Mesenchymal stem cell (in vitro differentiated cells and primary cell): ENCODE measurements at regions not wholly inside any gene's neighbourhood (a gene's known extent, or its start where the extent isn't known, plus 50 kb on each side); places are given as distances from the start of the nearest gene placed in this dataset.

Experiments used
- DNase-seq: peaks from one replicate; pipeline ENCODE4 v3.0.0-alpha.2; 2013
- H2AFZ ChIP-seq: one replicate; pipeline ENCODE4 v1.6.1; 2013; ENCODE audit warnings: low read depth, mild to moderate bottlenecking, control low read depth, inconsistent platforms, low read length, moderate library complexity
- H2AK5ac ChIP-seq: 2 replicates; pipeline ENCODE4 v1.6.1; 2013; ENCODE audit warnings: low read length, moderate library complexity, mild to moderate bottlenecking, inconsistent platforms; ENCODE audit not compliant: severe bottlenecking
- H2BK120ac ChIP-seq: one replicate; pipeline ENCODE4 v1.6.1; 2013; ENCODE audit warnings: low read depth, mild to moderate bottlenecking, inconsistent platforms, low read length, moderate library complexity
- H2BK12ac ChIP-seq, 2 experiments: one replicate each; pipeline ENCODE4 v1.6.1; 2013; ENCODE audit warnings: inconsistent platforms in 2 of 2, low read length in 2 of 2, mild to moderate bottlenecking in 2 of 2, moderate library complexity in 2 of 2, control low read depth in 1 of 2
- H2BK15ac ChIP-seq: one replicate; pipeline ENCODE4 v1.6.1; 2013; ENCODE audit warnings: mild to moderate bottlenecking, low read depth, inconsistent platforms; ENCODE audit not compliant: poor library complexity, severe bottlenecking
- H2BK5ac ChIP-seq: 2 replicates; pipeline ENCODE4 v1.6.1; 2013; ENCODE audit warnings: low read depth, mild to moderate bottlenecking, low read length, control low read depth, inconsistent platforms; ENCODE audit not compliant: poor library complexity, severe bottlenecking
- H3K14ac ChIP-seq, 2 experiments: one replicate each; pipeline ENCODE4 v1.6.1; 2013; ENCODE audit warnings: inconsistent platforms in 2 of 2, low read length in 2 of 2, control low read depth in 1 of 2, mild to moderate bottlenecking in 1 of 2, moderate library complexity in 1 of 2
- H3K18ac ChIP-seq, 2 experiments: one replicate each; pipeline ENCODE4 v1.6.1; 2013; ENCODE audit warnings: inconsistent platforms in 2 of 2, low read length in 2 of 2, control low read depth in 1 of 2, low read depth in 1 of 2, mild to moderate bottlenecking in 1 of 2
- H3K23ac ChIP-seq, 2 experiments: one replicate each; pipeline ENCODE4 v1.6.1; 2013; ENCODE audit warnings: inconsistent platforms in 2 of 2, low read length in 2 of 2, mild to moderate bottlenecking in 2 of 2, moderate library complexity in 2 of 2, control low read depth in 1 of 2
- H3K27ac ChIP-seq: 2 replicates; pipeline ENCODE4 v1.5.1; 2013; ENCODE audit warnings: mild to moderate bottlenecking, moderate library complexity, low read length, control low read depth, inconsistent platforms; ENCODE audit not compliant: poor library complexity, severe bottlenecking
- H3K27me3 ChIP-seq, 2 experiments: 2 replicates each; pipeline versions ENCODE4 v1.6.1 to v1.7.0; 2013; ENCODE audit warnings: low read length in 2 of 2, mild to moderate bottlenecking in 2 of 2, moderate library complexity in 2 of 2, control low read depth in 1 of 2, inconsistent platforms in 1 of 2; ENCODE audit not compliant: control insufficient read depth in 1 of 2, insufficient read depth in 1 of 2
- H3K36me3 ChIP-seq, 2 experiments: 2 replicates each; pipeline versions ENCODE4 v1.6.1 to v1.7.0; 2013; ENCODE audit warnings: low read length in 2 of 2, control low read depth in 1 of 2, inconsistent platforms in 1 of 2, low read depth in 1 of 2, mild to moderate bottlenecking in 1 of 2; ENCODE audit not compliant: insufficient read depth in 2 of 2, control insufficient read depth in 1 of 2
- H3K4ac ChIP-seq, 2 experiments: one replicate each; pipeline ENCODE4 v1.6.1; 2013; ENCODE audit warnings: inconsistent platforms in 2 of 2, low read length in 2 of 2, mild to moderate bottlenecking in 2 of 2, moderate library complexity in 2 of 2, control low read depth in 1 of 2, low read depth in 1 of 2
- H3K4me1 ChIP-seq: 2 replicates; pipeline ENCODE4 v1.6.1; 2013; ENCODE audit warnings: low read depth, low read length, control low read depth; ENCODE audit not compliant: control insufficient read depth, insufficient read depth
- H3K4me2 ChIP-seq: 2 replicates; pipeline ENCODE4 v1.6.1; 2013; ENCODE audit warnings: low read length, mild to moderate bottlenecking, inconsistent platforms; ENCODE audit not compliant: poor library complexity, severe bottlenecking
- H3K4me3 ChIP-seq, 2 experiments: 2 replicates each; pipeline versions ENCODE4 v1.5.1 to v1.7.0; 2013; ENCODE audit warnings: low read length in 2 of 2, mild to moderate bottlenecking in 2 of 2, control low read depth in 1 of 2, low read depth in 1 of 2; ENCODE audit not compliant: insufficient read depth in 1 of 2
- H3K79me1 ChIP-seq: replicated peaks from 2 replicates; pipeline ENCODE4 v1.6.1; 2013; ENCODE audit warnings: mild to moderate bottlenecking, control low read depth, low read length, inconsistent platforms; ENCODE audit not compliant: poor library complexity, severe bottlenecking
- H3K9ac ChIP-seq: 2 replicates; pipeline ENCODE4 v1.7.0; 2013; ENCODE audit warnings: mild to moderate bottlenecking, low read length, moderate library complexity
- H3K9me3 ChIP-seq: 2 replicates; pipeline ENCODE4 v1.7.0; 2013; ENCODE audit warnings: mild to moderate bottlenecking, low read length; ENCODE audit not compliant: control insufficient read depth
- H4K8ac ChIP-seq: one replicate; pipeline ENCODE4 v1.6.1; 2013; ENCODE audit warnings: inconsistent platforms, mild to moderate bottlenecking, low read length, moderate library complexity
- H4K91ac ChIP-seq: one replicate; pipeline ENCODE4 v1.6.1; 2013; ENCODE audit warnings: mild to moderate bottlenecking, low read length, inconsistent platforms
- WGBS: methylation state at CpG from one replicate; pipeline ENCODE4 v1.1.7; 2013; ENCODE audit warnings: mixed read lengths; 5-methylcytosine and 5-hydroxymethylcytosine counted together

- Histone ChIP-seq H3K9ac (no peak overlapping the region), H2BK15ac (no peak overlapping the region), H2AFZ (no peak overlapping the region), H3K14ac (no peak overlapping the region), H3K18ac (no peak overlapping the region), H2BK5ac (no peak overlapping the region), H3K4me2 (no peak overlapping the region), H3K79me1 (no peaks in the 10 kb centered on the region), H4K8ac (no peak overlapping the region), H2AK5ac (no peak overlapping the region), H3K27ac (no peak overlapping the region), H3K36me3 (no peaks in the 10 kb centered on the region), H3K4ac (no peak overlapping the region), H3K4me3 (no peak overlapping the region), H3K23ac (no peak overlapping the region), H3K27me3 (peaks cover 0 to 17% of the 10 kb centered on the region in 2 experiments), H4K91ac (no peak overlapping the region), H2BK120ac (no peak overlapping the region), H3K4me1 (peaks cover 12% of the 10 kb centered on the region), H3K9me3 (peaks cover 2% of the 10 kb centered on the region), H2BK12ac (no peak overlapping the region)
- DNase-seq, result no peak
- WGBS, result 86% methylated on average over 4 of the region's 4 CpGs
Observed at GRCh38 chr1:29581256-29581655, 344.9 kb downstream of the PTPRU start.

- Histone ChIP-seq H3K27me3 (peaks cover 0 to 17% of the 10 kb centered on the region in 2 experiments), H3K4me2 (no peak overlapping the region), H3K36me3 (no peaks in the 10 kb centered on the region), H4K8ac (no peak overlapping the region), H2BK5ac (no peak overlapping the region), H3K23ac (no peak overlapping the region), H3K79me1 (no peaks in the 10 kb centered on the region), H2AFZ (no peak overlapping the region), H3K4ac (no peak overlapping the region), H3K9ac (no peak overlapping the region), H3K14ac (no peak overlapping the region), H4K91ac (no peak overlapping the region), H2BK12ac (no peak overlapping the region), H2BK15ac (no peak overlapping the region), H3K9me3 (no peaks in the 10 kb centered on the region), H3K4me3 (no peak overlapping the region), H3K27ac (no peak overlapping the region), H2AK5ac (peak overlapping the region; percentile 6), H2BK120ac (no peak overlapping the region), H3K4me1 (peaks cover 17% of the 10 kb centered on the region), H3K18ac (no peak overlapping the region)
- DNase-seq, result peak; percentile 37
- 47% methylated on average over 5 of the region's 5 CpGs for WGBS
Observed at GRCh38 chr1:29579821-29580425, 343.6 kb downstream of the PTPRU start.

DNA sequence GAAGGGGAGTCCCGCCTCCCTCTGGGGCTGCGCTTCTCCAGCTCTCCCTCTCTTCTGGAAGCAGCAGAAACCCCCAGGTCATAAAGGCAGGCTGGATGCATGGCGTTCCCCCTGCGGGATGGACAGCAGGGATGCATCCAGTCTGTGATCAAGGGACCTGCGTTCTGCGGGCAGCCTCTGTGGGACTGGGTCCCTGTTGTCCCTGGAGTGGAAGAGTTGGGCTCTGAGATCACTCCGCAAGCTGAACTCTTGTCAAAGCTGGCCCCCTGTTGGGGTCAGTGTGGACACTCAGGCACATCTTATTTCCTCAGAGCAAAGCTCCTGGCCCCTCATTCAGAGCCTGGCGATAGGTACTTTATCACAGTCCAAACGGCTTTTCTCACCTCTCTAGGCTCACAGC is 341.2 kb downstream of the PTPRU start:
- no peak overlapping the region for H2BK12ac ChIP-seq
- no peak overlapping the region for H2BK15ac ChIP-seq
- H3K36me3 ChIP-seq, result no peaks in the 10 kb centered on the region
- 81% methylated on average over 7 of the region's 9 CpGs for WGBS
- H4K91ac ChIP-seq, result no peak overlapping the region
- no peak overlapping the region for H3K27ac ChIP-seq
- no peak overlapping the region for H3K14ac ChIP-seq
- no peak overlapping the region for H3K4me2 ChIP-seq
- H3K27me3 ChIP-seq, result peaks cover 0 to 14% of the 10 kb centered on the region in 2 experiments
- no peak overlapping the region for H2BK5ac ChIP-seq
- H2AFZ ChIP-seq, result no peak overlapping the region
- no peaks in the 10 kb centered on the region for H3K9me3 ChIP-seq
- peaks cover 23% of the 10 kb centered on the region for H3K4me1 ChIP-seq
- no peak overlapping the region for H2AK5ac ChIP-seq
- H3K4ac ChIP-seq, result no peak overlapping the region
- no peak overlapping the region for H3K23ac ChIP-seq
- no peaks in the 10 kb centered on the region for H3K79me1 ChIP-seq
- no peak overlapping the region for H3K4me3 ChIP-seq
- no peak overlapping the region for H2BK120ac ChIP-seq
- H4K8ac ChIP-seq, result no peak overlapping the region
- no peak for DNase-seq
- no peak overlapping the region for H3K9ac ChIP-seq
- no peak overlapping the region for H3K18ac ChIP-seq

- Histone ChIP-seq H3K18ac (no peak overlapping the region), H3K27ac (no peak overlapping the region), H3K4ac (no peak overlapping the region), H3K4me2 (no peak overlapping the region), H3K9me3 (no peaks in the 10 kb centered on the region), H3K14ac (no peak overlapping the region), H2AFZ (no peak overlapping the region), H3K79me1 (no peaks in the 10 kb centered on the region), H3K27me3 (peaks cover 0 to 12% of the 10 kb centered on the region in 2 experiments), H4K91ac (no peak overlapping the region), H2BK5ac (no peak overlapping the region), H3K4me1 (peaks cover 23% of the 10 kb centered on the region), H3K23ac (no peak overlapping the region), H3K36me3 (no peaks in the 10 kb centered on the region), H3K4me3 (no peak overlapping the region), H2BK15ac (no peak overlapping the region), H2BK120ac (no peak overlapping the region), H2BK12ac (no peak overlapping the region), H4K8ac (no peak overlapping the region), H3K9ac (no peak overlapping the region), H2AK5ac (no peak overlapping the region)
- WGBS, result 79% methylated on average over 6 of the region's 6 CpGs
- no peak for DNase-seq
Observed at GRCh38 chr1:29576510-29576909, 340.2 kb downstream of the PTPRU start.
